Ascending aorta (tissue), 2 donors: ENCODE measurements at regions not wholly inside any gene's neighbourhood (a gene's known extent, or its start where the extent isn't known, plus 50 kb on each side); places are given as distances from the start of the nearest gene placed in this dataset.

Source experiments
- DNase-seq, 2 donors: peaks; one replicate each; pipeline ENCODE4 v3.0.0-alpha.2; 2019; ENCODE audit warnings: low spot score in 2 of 2
- H3K27ac ChIP-seq, 2 donors: fragments of 200-600 bp; sonication (generic); one replicate each; pipeline ENCODE4 v1.5.1; 2016 to 2017; ENCODE audit warnings: mild to moderate bottlenecking in 1 of 2
- H3K27me3 ChIP-seq: fragments of 200-600 bp; sonication (generic); one replicate; pipeline ENCODE4 v1.5.1; 2017
- H3K36me3 ChIP-seq, 2 donors: fragments of 200-600 bp; sonication (generic); one replicate each; pipeline ENCODE4 v1.5.1; 2016
- H3K4me1 ChIP-seq, 2 donors: fragments of 200-600 bp; sonication (generic); one replicate each; pipeline ENCODE4 v1.5.1; 2016 to 2017; ENCODE audit warnings: mild to moderate bottlenecking in 1 of 2
- H3K4me3 ChIP-seq, 2 donors: fragments of 200-600 bp; sonication (generic); one replicate each; pipeline ENCODE4 v1.5.1; 2016 to 2017; ENCODE audit warnings: mild to moderate bottlenecking in 1 of 2
- H3K9me3 ChIP-seq, 2 donors: fragments of 200-600 bp; sonication (generic); one replicate each; pipeline ENCODE4 v1.5.1; 2016
- CTCF ChIP-seq, 3 experiments: fragments of 200-600 bp in 2 of 3; fragments of 450-650 bp in 1 of 3; sonication (generic) in 2 of 3; IDR thresholded peaks; one replicate each; pipeline ENCODE4 v1.5.1; 2016 to 2019; ENCODE audit warnings: antibody characterized with exemption in 3 of 3, mild to moderate bottlenecking in 1 of 3, moderate library complexity in 1 of 3
- intact Hi-C: fragments of 100-400 bp; cut with DNase I; formaldehyde crosslinking; loops from one replicate; pipeline ENCODE4 v1.15.1; 2023

GRCh38 chr14:24725311-24725710 is 91.3 kb upstream of the GZMB start:
- no peaks in the 10 kb centered on the region for H3K27me3 ChIP-seq
- no peak overlapping the region for H3K27ac ChIP-seq
- H3K4me1 ChIP-seq: no peaks in the 10 kb centered on the region
- no peaks in the 10 kb centered on the region for H3K36me3 ChIP-seq
- no peak for DNase-seq
- H3K9me3 ChIP-seq: no peaks in the 10 kb centered on the region
- intact Hi-C loops: no loop called here
- no peak for TF ChIP-seq CTCF (IDR thresholded peaks at IDR 0.05)
- no peak overlapping the region for H3K4me3 ChIP-seq

GRCh38 chr14:24721775-24722174 is 87.8 kb upstream of the GZMB start:
- intact Hi-C loops: no loop called here
- Histone ChIP-seq H3K27me3 (no peaks in the 10 kb centered on the region), H3K36me3 (no peaks in the 10 kb centered on the region), H3K27ac (no peak overlapping the region), H3K4me3 (no peak overlapping the region), H3K9me3 (no peaks in the 10 kb centered on the region), H3K4me1 (no peaks in the 10 kb centered on the region)
- no peak for DNase-seq
- no peak for TF ChIP-seq CTCF (IDR thresholded peaks at IDR 0.05)

GRCh38 chr14:24715239-24715638 is 81.2 kb upstream of the GZMB start:
- Histone ChIP-seq H3K9me3 (no peaks in the 10 kb centered on the region), H3K27ac (no peak overlapping the region), H3K27me3 (no peaks in the 10 kb centered on the region), H3K4me3 (no peak overlapping the region), H3K4me1 (no peaks in the 10 kb centered on the region), H3K36me3 (no peaks in the 10 kb centered on the region)
- intact Hi-C loops: no loop called here
- DNase-seq: no peak
- TF ChIP-seq CTCF (IDR thresholded peaks at IDR 0.05): no peak

- intact Hi-C loops: no loop called here
- no peak for DNase-seq
- H3K4me1 ChIP-seq: no peaks in the 10 kb centered on the region
- no peak overlapping the region for H3K4me3 ChIP-seq
- H3K27ac ChIP-seq: no peak overlapping the region
- no peaks in the 10 kb centered on the region for H3K27me3 ChIP-seq
- no peak for TF ChIP-seq CTCF (IDR thresholded peaks at IDR 0.05)
- no peaks in the 10 kb centered on the region for H3K9me3 ChIP-seq
- H3K36me3 ChIP-seq: no peaks in the 10 kb centered on the region
Observed at GRCh38 chr14:24713404-24713803, 79.4 kb upstream of the GZMB start.

- no peak overlapping the region for H3K27ac ChIP-seq
- DNase-seq: no peak
- no peaks in the 10 kb centered on the region for H3K36me3 ChIP-seq
- H3K4me3 ChIP-seq: no peak overlapping the region
- H3K9me3 ChIP-seq: no peaks in the 10 kb centered on the region
- intact Hi-C loops: no loop called here
- H3K4me1 ChIP-seq: no peaks in the 10 kb centered on the region
- TF ChIP-seq CTCF (IDR thresholded peaks at IDR 0.05): no peak
- no peaks in the 10 kb centered on the region for H3K27me3 ChIP-seq
Observed at GRCh38 chr14:24712909-24713308, 78.9 kb upstream of the GZMB start.

GRCh38 chr14:24712374-24712773 is 78.4 kb upstream of the GZMB start:
- H3K4me1 ChIP-seq: no peaks in the 10 kb centered on the region
- intact Hi-C loops: no loop called here
- DNase-seq: no peak
- no peaks in the 10 kb centered on the region for H3K27me3 ChIP-seq
- no peaks in the 10 kb centered on the region for H3K36me3 ChIP-seq
- H3K27ac ChIP-seq: no peak overlapping the region
- H3K9me3 ChIP-seq: no peaks in the 10 kb centered on the region
- no peak overlapping the region for H3K4me3 ChIP-seq
- TF ChIP-seq CTCF (IDR thresholded peaks at IDR 0.05): no peak
